ENCODE measurements at regions not wholly inside any gene's neighbourhood (a gene's known extent, or its start where the extent isn't known, plus 50 kb on each side); places are given as distances from the start of the nearest gene placed in this dataset.

- Histone ChIP-seq H3K36me3 (ENCODE audit: insufficient read depth, low read length) (no peaks in the 10 kb centered on the region), H3K27me3 (ENCODE audit: control insufficient read depth in 1 of 2, insufficient read depth in 2 of 2, low read length in 2 of 2) (no peaks in the 10 kb centered on the region), H3K27ac (ENCODE audit: low read depth in 1 of 2, low read length in 2 of 2) (no peak overlapping the region), H3K4me1 (ENCODE audit: insufficient read depth, low read length) (no peaks in the 10 kb centered on the region), H3K4me3 (ENCODE audit: low read length) (no peak overlapping the region), H3K9me3 (ENCODE audit: control insufficient read depth in 1 of 2, insufficient read depth in 1 of 2, low read length in 2 of 2) (peaks cover 0 to 8% of the 10 kb centered on the region in 2 experiments)
- no peak overlapping the region for H3K27ac Mint-ChIP-seq
- DNase-seq (no peak), ATAC-seq (ENCODE audit: poor library complexity) (no peak)
- H3K9me3 Mint-ChIP-seq: peaks cover 2% of the 10 kb centered on the region
- H3K36me3 Mint-ChIP-seq (ENCODE audit: low read depth): no peaks in the 10 kb centered on the region
- H3K4me3 Mint-ChIP-seq: no peak overlapping the region
- no peaks in the 10 kb centered on the region for H3K27me3 Mint-ChIP-seq
- ChIA-PET CTCF (no interaction called here), POLR2A (no interaction called here)
- TF ChIP-seq CTCF (IDR thresholded peaks at IDR 0.05): no peak
- H3K4me1 Mint-ChIP-seq (ENCODE audit: low read depth): no peaks in the 10 kb centered on the region
- intact Hi-C loops (cut with DNase I, micrococcal nuclease): no loop called here
Observed at GRCh38 chr3:148528024-148528423, 169.7 kb upstream of the AGTR1 start.

GRCh38 chr3:148531836-148532235, 165.9 kb upstream of the AGTR1 start:
- no peaks in the 10 kb centered on the region for H3K4me1 ChIP-seq (ENCODE audit: insufficient read depth, low read length)
- H3K36me3 ChIP-seq (ENCODE audit: insufficient read depth, low read length): no peaks in the 10 kb centered on the region
- intact Hi-C loops (cut with DNase I, micrococcal nuclease): no loop called here
- ATAC-seq (ENCODE audit: poor library complexity) (no peak), DNase-seq (no peak)
- TF ChIP-seq CTCF (IDR thresholded peaks at IDR 0.05): no peak
- no peaks in the 10 kb centered on the region for H3K27me3 ChIP-seq (ENCODE audit: control insufficient read depth in 1 of 2, insufficient read depth in 2 of 2, low read length in 2 of 2)
- Mint-ChIP-seq H3K9me3 (peaks cover 2% of the 10 kb centered on the region), H3K27ac (no peak overlapping the region), H3K4me1 (ENCODE audit: low read depth) (no peaks in the 10 kb centered on the region), H3K4me3 (no peak overlapping the region), H3K36me3 (ENCODE audit: low read depth) (no peaks in the 10 kb centered on the region), H3K27me3 (no peaks in the 10 kb centered on the region)
- POLR2A ChIA-PET: no interaction called here
- no peaks in the 10 kb centered on the region for H3K9me3 ChIP-seq (ENCODE audit: control insufficient read depth in 1 of 2, insufficient read depth in 1 of 2, low read length in 2 of 2)
- H3K27ac ChIP-seq (ENCODE audit: low read depth in 1 of 2, low read length in 2 of 2): no peak overlapping the region
- CTCF ChIA-PET: no interaction called here
- no peak overlapping the region for H3K4me3 ChIP-seq (ENCODE audit: low read length)

- Histone ChIP-seq H3K36me3 (ENCODE audit: insufficient read depth, low read length) (no peaks in the 10 kb centered on the region), H3K27ac (ENCODE audit: low read depth in 1 of 2, low read length in 2 of 2) (no peak overlapping the region), H3K4me1 (ENCODE audit: insufficient read depth, low read length) (no peaks in the 10 kb centered on the region), H3K9me3 (ENCODE audit: control insufficient read depth in 1 of 2, insufficient read depth in 1 of 2, low read length in 2 of 2) (no peaks in the 10 kb centered on the region), H3K27me3 (ENCODE audit: control insufficient read depth in 1 of 2, insufficient read depth in 2 of 2, low read length in 2 of 2) (no peaks in the 10 kb centered on the region), H3K4me3 (ENCODE audit: low read length) (no peak overlapping the region)
- Mint-ChIP-seq H3K4me3 (no peak overlapping the region), H3K36me3 (ENCODE audit: low read depth) (no peaks in the 10 kb centered on the region), H3K9me3 (peaks cover 2% of the 10 kb centered on the region), H3K27ac (no peak overlapping the region), H3K4me1 (ENCODE audit: low read depth) (no peaks in the 10 kb centered on the region), H3K27me3 (no peaks in the 10 kb centered on the region)
- CTCF ChIA-PET: no interaction called here
- no peak for TF ChIP-seq CTCF (IDR thresholded peaks at IDR 0.05)
- DNase-seq: no peak
- no peak for ATAC-seq (ENCODE audit: poor library complexity)
- POLR2A ChIA-PET: no interaction called here
- intact Hi-C loops (cut with DNase I, micrococcal nuclease): no loop called here
Observed at GRCh38 chr3:148532326-148532725, 165.4 kb upstream of the AGTR1 start.

Data from CD4-positive, alpha-beta T cell (primary cell).